NCI-H128 (cell line): ENCODE measurements at regions not wholly inside any gene's neighbourhood (a gene's known extent, or its start where the extent isn't known, plus 50 kb on each side); places are given as distances from the start of the nearest gene placed in this dataset.

Experiments used
- DNase-seq: peaks from one replicate; lab custom pipeline; 2025; ENCODE audit not compliant: unreplicated experiment; lab: John Stamatoyannopoulos, UW

DNA sequence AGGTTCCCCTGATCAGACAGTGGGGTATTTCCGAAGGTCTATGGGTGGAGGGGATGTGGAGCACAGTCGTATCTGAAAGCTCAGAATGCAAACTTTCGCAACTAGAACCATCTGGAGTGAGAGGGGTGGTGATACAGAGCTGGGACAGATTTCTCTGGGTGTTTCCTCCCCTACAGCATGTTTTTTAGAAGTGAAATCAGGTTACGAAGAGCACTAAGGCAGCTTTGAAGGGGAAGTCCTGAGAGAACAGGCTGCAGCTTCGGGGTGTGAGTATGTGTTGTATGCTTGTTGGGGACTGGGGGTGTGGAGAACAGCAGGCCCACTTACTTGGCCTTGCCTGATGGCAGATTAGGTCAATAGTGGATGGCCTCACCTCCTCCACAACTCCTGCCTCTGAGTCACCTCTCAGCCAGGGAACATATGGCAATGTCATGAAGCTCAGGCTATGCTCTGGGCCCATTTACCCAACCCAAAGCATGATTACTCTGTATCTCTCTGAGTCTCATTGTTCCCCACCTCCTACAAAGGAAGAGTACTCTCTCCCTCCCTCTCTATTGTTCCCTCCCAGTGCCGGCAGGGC, 107.2 kb upstream of the RASGRP1 start:
- no peak for DNase-seq

DNA sequence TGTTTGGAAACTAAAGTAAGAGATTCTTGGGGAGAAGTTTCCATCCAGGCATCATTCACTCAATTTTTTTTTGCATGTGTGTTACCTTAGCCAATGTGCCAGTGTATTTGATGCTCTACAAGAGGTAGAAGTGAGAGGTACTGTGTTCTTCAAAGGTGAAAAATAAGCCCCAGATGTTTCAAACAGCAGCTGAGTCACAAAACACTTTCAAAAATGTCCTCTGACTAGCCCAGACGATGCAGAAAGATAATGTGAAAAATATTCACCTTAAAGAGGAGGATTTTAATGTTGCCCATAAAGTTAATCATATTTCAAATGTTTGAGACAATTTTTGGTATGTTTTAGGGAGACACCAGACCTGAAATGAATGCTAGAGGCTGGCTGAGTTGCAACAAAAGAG, 107.7 kb upstream of the RASGRP1 start:
- DNase-seq: no peak

GRCh38 chr15:38672814-38673670, 108.4 kb upstream of the RASGRP1 start:
- no peak for DNase-seq

DNA sequence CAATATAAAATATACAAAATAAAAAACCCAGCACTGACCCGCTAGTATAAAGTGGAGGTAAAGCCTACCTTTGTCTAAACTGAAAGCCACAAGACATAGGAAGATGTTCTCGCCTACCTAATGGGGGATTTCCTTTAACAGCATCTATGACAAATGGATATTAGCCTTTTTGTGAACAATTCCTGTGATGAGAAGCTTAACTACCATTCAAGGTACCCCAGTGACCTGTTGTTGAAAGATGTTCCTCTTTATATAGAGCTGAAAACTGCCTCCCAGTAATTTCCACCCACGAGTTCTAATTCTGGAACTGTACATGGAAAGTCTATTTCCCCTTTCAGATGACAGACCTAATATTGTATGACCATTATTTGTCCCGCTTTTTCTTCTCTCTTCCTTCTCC, 109.8 kb upstream of the RASGRP1 start:
- no peak for DNase-seq

DNA sequence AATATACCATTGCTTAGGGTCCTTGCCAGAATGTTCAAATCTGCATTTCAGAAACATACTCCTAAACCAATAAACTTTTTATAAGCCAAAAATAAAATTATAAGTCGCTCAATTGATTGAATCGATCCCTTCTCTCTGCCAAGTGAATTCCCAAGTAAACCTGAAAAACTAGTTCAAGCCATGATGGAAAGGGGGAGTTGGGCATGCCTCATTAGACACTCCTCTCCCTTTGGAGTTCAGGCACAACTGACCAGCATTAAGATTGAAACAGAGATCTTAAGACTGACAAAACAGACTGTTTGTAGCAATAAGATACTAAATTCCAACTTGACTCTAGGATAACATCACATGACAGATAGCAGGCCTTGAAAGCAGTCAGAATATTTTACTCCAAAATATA, 113.7 kb upstream of the RASGRP1 start:
- DNase-seq: no peak

DNA sequence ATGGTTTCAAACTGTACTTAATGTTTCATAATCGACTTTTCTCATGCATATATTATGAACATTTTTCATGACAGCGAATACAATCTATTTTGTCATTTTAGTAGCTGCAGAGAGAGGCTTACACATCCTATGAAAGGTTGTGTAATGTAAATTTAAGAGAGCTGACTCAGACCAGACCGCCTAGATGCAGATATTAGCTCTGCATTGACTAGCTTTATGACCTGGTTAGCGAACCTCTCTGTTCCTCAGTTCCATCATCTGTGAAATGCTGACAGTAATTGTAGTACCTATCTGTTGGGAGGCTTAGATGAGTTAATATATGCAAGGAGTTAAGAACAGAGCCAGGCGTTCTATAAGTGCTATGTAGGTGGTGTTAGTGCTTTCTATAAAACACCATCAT, 116.2 kb upstream of the RASGRP1 start:
- DNase-seq: no peak

GRCh38 chr15:38682363-38682762, 117.7 kb upstream of the RASGRP1 start:
- DNase-seq: no peak

GRCh38 chr15:38682861-38683260, 118.2 kb upstream of the RASGRP1 start:
- DNase-seq: no peak

DNA sequence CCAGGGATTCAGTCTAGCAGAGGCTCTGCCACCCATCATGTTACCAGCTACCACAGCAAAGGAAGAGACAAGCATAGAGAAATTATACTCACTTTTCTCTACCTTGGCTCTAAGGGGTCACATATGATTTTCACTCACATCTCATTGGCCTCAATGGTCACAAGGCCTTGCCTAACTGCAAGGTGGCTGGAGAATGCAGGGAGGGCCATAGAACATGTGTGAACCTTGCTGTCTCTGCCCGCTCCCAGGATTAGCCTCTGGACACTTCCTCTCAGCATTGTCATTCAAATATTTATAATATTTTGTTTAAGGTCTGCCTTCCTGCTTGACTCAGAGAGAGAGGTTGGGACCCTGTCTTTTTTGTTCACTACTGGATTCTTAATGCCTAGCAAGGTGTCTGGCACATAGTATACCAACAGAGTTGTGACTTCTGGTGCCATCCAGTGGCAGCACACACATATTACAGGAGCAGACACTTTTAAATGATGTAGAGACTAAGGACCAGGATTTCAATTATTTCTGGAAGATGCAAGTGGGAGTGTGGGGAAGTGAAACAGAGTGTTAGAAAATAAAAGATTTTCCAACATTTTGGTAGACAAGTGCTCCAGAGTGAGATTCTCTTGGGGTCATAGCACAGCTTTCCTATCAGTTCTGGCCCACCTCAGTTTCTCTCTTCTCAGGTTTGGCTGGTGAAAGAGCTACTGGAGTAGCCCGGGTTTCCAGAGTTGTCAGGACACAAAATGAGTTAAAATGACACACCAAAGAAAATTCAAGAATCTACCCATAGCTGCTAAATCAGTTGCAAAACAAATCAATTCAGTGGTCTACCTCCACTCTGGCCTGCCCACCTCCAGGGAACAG, 119.0 kb upstream of the RASGRP1 start:
- DNase-seq: peak; percentile 25

DNA sequence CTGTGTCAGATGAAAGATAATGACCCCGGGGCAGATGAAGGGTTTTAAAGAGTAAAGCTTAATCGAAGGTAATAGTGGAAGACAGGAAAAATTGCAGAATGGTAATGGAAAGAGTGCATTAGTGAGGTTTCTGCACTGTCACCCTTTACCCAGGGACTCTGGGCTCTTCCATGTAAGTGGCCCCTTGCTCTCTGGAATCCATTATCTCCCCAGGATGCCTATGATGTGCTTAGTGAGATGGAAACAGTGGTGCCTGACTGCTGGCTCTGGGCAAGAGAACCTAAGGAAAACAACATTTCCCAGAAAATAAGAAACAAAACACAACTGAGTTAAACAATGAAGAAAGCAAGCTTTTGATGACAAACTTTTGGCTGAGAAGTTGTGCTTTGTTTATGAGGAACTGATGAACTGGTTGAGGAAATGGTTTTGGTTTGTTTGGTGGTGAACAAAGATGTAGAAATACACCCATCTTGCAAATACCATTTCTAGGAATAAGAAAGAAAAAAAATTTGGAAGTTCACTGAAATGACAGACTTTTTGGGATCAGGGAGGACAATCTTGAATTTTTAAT, 119.9 kb upstream of the RASGRP1 start:
- no peak for DNase-seq

DNA sequence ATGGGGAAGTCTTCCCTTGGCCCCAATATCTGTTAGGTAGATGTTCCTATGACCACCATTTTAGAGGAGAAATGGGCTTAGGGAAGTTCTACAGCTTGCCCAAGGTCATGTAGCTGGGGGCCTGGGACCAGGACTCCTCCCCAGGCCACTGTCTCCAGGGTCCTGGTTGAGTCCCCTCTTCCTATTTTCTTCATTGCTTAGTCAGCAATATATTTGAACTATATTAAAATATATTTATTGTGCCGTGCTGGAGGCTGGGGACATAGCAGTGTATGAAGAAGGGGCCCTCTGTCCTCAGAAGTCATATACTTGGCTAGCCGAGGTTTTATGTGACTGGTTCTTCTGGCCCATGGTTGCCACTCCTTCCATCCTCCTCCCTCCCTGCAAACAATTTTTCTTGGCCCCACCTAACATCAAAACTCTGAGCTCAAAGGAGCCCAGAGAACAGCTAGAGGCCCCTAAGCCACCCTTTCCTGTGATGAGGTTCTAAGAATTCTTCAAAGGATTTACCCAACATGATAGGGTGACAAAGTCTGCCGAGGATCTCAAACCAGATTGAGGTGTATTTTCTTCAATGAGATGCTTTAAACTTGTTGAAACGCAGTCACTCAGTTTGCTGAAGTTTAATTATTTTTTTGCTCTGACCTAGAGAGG, 121.2 kb upstream of the RASGRP1 start:
- DNase-seq: no peak

- DNase-seq: no peak
Measured at GRCh38 chr15:38687340-38687739, 122.7 kb upstream of the RASGRP1 start.

DNA sequence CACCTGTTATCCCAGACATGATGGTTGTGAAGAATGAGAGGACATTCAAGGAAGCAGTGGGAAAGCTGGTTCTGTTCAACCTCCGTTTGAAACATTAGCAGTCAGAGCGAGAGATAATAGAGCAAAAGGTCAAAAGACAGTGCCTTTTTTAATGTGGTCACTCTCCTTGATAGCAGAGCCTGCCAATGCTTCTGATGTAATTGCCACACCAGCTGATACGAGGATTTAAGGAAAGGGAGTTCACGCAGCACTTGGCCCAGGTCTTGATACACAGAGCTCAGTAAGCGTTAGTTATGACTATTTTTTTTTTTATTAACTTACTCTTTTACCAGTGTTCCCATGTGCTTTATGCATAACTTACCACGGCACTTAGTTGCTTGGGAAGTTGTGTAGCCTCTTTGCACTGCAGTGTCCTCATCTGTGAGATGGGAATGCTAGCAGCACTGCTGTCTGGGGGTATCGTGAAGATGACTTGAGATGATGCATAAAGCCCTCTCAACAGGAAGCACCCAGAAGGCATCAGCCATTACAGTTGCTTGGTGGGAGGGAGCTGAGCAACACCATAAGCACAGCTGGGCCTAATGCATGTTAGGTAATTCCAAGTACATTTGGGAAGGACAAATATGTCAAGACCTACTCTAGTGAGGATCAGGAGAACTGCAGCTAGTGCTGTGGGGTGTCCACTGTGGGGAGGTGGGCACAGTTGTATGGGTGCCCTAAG, 123.3 kb upstream of the RASGRP1 start:
- DNase-seq: no peak

GRCh38 chr15:38688761-38689160, 124.1 kb upstream of the RASGRP1 start:
- no peak for DNase-seq

DNA sequence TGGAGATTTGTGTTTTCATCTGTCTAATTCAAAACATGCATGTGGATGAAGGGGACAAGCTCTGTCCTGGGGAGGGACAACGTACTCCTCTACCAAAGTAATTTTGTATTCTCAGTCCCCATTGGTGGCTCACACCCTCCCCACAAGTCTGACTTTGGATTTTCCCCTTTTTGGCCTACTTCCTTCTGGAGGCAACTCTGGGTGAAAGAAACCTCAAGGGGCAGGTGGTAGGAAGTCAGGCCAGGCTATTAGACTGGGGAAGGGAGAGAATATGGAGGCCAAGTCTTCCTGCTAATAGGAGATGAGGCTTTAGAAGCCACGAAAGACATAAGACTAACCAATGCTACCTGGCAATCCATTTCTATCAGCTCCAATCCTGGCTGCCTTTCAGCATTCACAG, 124.9 kb upstream of the RASGRP1 start:
- DNase-seq: no peak

DNA sequence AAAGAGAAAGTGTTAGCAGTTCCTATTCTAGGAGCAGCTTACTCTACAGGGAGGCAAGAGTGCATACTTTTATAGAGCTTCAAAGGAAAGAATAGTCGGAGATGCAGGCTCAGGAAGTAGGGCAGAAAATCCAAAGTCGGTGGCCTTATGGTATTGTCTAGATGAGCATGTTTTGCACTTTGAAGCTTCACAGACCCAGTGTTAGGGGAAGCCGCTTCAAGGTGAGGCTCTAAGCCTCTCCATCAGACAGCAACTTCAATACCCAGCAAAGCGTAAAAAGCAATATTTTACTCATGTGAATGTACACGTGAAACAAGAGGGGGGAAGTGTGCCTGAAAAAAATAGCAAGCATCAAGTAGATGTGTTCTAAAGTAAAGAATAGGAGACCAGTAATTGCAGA, 125.6 kb upstream of the RASGRP1 start:
- peak; percentile 72 for DNase-seq

GRCh38 chr15:38690719-38691332, 126.2 kb upstream of the RASGRP1 start:
- peak; percentile 72 for DNase-seq

DNA sequence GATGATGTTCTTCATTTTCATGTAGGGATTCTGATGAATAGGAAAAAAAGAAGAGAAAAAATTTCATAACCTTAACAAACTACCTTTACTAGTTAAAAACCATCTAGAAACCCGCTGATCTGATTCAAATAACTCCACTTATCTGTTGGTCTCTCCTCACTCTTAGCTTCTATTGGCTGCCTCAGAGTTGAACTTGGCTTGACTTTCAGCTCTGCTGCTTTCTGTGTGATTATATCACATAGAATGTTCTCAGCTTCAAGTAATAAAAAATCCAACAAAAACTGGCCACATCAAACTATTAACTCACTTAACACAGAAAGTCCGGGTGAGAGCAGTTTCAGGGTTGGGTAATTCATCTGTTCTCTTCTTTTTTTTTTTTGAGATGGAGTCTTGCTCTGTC, 126.8 kb upstream of the RASGRP1 start:
- DNase-seq: no peak

DNA sequence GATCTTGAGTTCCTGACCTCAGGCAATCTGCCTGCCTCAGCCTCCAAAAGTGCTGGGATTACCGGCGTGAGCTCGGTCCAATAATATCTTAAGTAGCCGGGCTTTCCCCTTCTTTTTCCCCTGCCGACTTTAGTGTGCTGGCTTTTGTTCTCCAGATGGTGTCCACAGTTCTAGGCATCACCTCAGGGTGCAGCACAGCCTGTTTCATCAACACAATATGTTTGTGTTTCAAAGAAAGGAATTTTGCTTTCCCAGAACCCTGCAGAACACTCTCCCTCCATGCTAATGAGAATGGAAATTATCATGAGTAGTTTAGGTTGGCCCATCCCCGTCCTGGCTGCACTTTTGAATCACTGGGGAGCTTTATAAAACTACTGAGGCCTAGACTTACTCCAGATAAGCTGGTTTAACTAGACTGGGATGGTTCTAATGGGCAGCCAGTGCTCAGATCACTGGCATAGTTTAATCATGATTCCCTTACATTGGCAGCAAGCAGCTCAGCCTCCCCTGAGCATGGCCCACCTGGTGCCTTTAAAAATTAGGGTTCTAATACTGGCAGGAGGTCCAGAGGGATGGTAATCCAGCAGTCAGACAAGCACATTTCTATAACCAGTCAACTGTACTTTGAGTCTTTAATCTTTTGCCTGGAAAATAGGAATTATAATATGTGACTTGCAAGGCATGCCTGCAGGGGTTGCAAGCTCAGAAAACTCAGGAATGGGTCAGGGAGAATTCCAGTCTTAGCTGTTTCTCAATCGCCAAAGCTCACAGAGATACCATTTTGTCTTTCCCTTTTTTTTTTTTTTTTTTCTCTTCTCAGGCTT, 127.6 kb upstream of the RASGRP1 start:
- DNase-seq: no peak
